HG03175 (cell line): ENCODE measurements at regions not wholly inside any gene's neighbourhood (a gene's known extent, or its start where the extent isn't known, plus 50 kb on each side); places are given as distances from the start of the nearest gene placed in this dataset.
"Not testable (repeated sequence)": the region's sequence is repeated elsewhere in the genome, so short reads cannot be mapped to it uniquely, and the experiment has no call there.

ENCODE experiments used
- ATAC-seq: cut with Tn5 transposase; IDR thresholded peaks from one replicate; pipeline ENCODE4 v1.9.1; 2021; ENCODE audit warnings: mild to moderate bottlenecking, moderate library complexity; ENCODE audit not compliant: unreplicated experiment

- ATAC-seq, result no peak
Measured at GRCh38 chr5:67659288-67659687, 462.7 kb upstream of the CD180 start.

GRCh38 chr5:67657055-67657454 lies 460.5 kb upstream of the CD180 start:
- ATAC-seq, result no peak

- ATAC-seq, result no peak
Measured at GRCh38 chr5:67652201-67652600, 455.6 kb upstream of the CD180 start.

- ATAC-seq, result no peak
Measured at GRCh38 chr5:67651180-67651579, 454.6 kb upstream of the CD180 start.

GRCh38 chr5:67648201-67648671 lies 451.6 kb upstream of the CD180 start:
- ATAC-seq, result no peak

GRCh38 chr5:67647772-67648171 lies 451.2 kb upstream of the CD180 start:
- no peak for ATAC-seq

GRCh38 chr5:67644221-67644920 lies 447.8 kb upstream of the CD180 start:
- ATAC-seq, result no peak

GRCh38 chr5:67643536-67643935 lies 446.9 kb upstream of the CD180 start:
- no peak for ATAC-seq

- no peak for ATAC-seq
Measured at GRCh38 chr5:67639976-67640375, 443.4 kb upstream of the CD180 start.

GRCh38 chr5:67639313-67639712 lies 442.7 kb upstream of the CD180 start:
- no peak for ATAC-seq

GRCh38 chr5:67636850-67637524 lies 440.4 kb upstream of the CD180 start:
- ATAC-seq, result no peak

GRCh38 chr5:67636091-67636490 lies 439.5 kb upstream of the CD180 start:
- no peak for ATAC-seq

GRCh38 chr5:67627079-67627478 lies 430.5 kb upstream of the CD180 start:
- ATAC-seq, result not testable (repeated sequence)

GRCh38 chr5:67623078-67623477 lies 426.5 kb upstream of the CD180 start:
- no peak for ATAC-seq

GRCh38 chr5:67620424-67621397 lies 424.1 kb upstream of the CD180 start:
- no peak for ATAC-seq

GRCh38 chr5:67619636-67620035 lies 423.0 kb upstream of the CD180 start:
- ATAC-seq, result no peak

- ATAC-seq, result no peak
Measured at GRCh38 chr5:67619235-67619634, 422.6 kb upstream of the CD180 start.

GRCh38 chr5:67617051-67617450 lies 420.5 kb upstream of the CD180 start:
- no peak for ATAC-seq

- no peak for ATAC-seq
Measured at GRCh38 chr5:67612961-67613360, 416.4 kb upstream of the CD180 start.

GRCh38 chr5:67610186-67610912 lies 413.8 kb upstream of the CD180 start:
- ATAC-seq, result no peak

- ATAC-seq, result no peak
Measured at GRCh38 chr5:67607958-67608357, 411.4 kb upstream of the CD180 start.
